H1 (cell line): ENCODE measurements at regions not wholly inside any gene's neighbourhood (a gene's known extent, or its start where the extent isn't known, plus 50 kb on each side); places are given as distances from the start of the nearest gene placed in this dataset.

ENCODE experiments used
- CTCF ChIA-PET: fragments of 300-600 bp; sonication (Branson Sonifier 250); formaldehyde crosslinking; loops from one replicate; lab custom pipeline; 2021; ENCODE audit not compliant: partially characterized antibody; lab: Charles Lee
- POLR2A ChIA-PET: fragments of 300-600 bp; sonication (Branson Sonifier 250); formaldehyde crosslinking; loops from one replicate; lab custom pipeline; 2021; ENCODE audit warnings: inconsistent platforms; ENCODE audit not compliant: partially characterized antibody; lab: Charles Lee
- DNase-seq, 2 experiments: peaks; one replicate each; pipeline versions ENCODE4 v3.0.0 to v3.0.0-alpha.2; 2010 to 2022; ENCODE audit warnings: low spot score in 2 of 2, low read depth in 1 of 2, mixed read lengths in 1 of 2
- FAIRE-seq: peaks from 2 replicates; lab custom pipeline; 2011; peaks lifted over from hg19 to GRCh38; lab: Jason Lieb, UNC
- H2AFZ ChIP-seq: 2 replicates; pipeline ENCODE4 v1.8.1; 2012; ENCODE audit warnings: low read length, inconsistent platforms
- H2AK5ac ChIP-seq: 2 replicates; pipeline ENCODE4 v1.6.1; 2013; ENCODE audit warnings: low read depth, low read length
- H2BK120ac ChIP-seq: replicated peaks from 2 replicates; pipeline ENCODE3; 2013; ENCODE audit warnings: low read depth, low read length, inconsistent platforms
- H2BK12ac ChIP-seq: 2 replicates; pipeline ENCODE4 v1.6.1; 2013; ENCODE audit warnings: low read depth, low read length
- H2BK15ac ChIP-seq: 2 replicates; pipeline ENCODE4 v1.6.1; 2013; ENCODE audit warnings: low read length
- H2BK20ac ChIP-seq: 2 replicates; pipeline ENCODE4 v1.6.1; 2013; ENCODE audit warnings: low read length
- H2BK5ac ChIP-seq: 2 replicates; pipeline ENCODE4 v1.6.1; 2013; ENCODE audit warnings: low read depth, low read length
- H3K14ac ChIP-seq: 2 replicates; pipeline ENCODE4 v1.6.1; 2013; ENCODE audit warnings: inconsistent platforms; ENCODE audit not compliant: insufficient read length
- H3K18ac ChIP-seq: 2 replicates; pipeline ENCODE4 v1.6.1; 2013; ENCODE audit warnings: low read length; ENCODE audit errors: extremely low read depth
- H3K23ac ChIP-seq: 2 replicates; pipeline ENCODE4 v1.6.1; 2013; ENCODE audit warnings: inconsistent platforms; ENCODE audit not compliant: insufficient read length
- H3K23me2 ChIP-seq: 2 replicates; pipeline ENCODE4 v1.6.1; 2013; ENCODE audit warnings: low read depth, low read length
- H3K27ac ChIP-seq: 2 replicates; pipeline ENCODE4 v1.6.1; 2011; ENCODE audit warnings: low read depth, low read length, inconsistent platforms
- H3K27me3 ChIP-seq, 4 experiments: replicated peaks in 1 of 4; 1 replicate in 1 of 4; 2 replicates in 3 of 4; pipeline versions ENCODE4 v1.6.1 to v1.8.1; 2011 to 2013; ENCODE audit warnings: low read length in 3 of 4, mild to moderate bottlenecking in 3 of 4, inconsistent platforms in 2 of 4, mixed read lengths in 2 of 4, moderate library complexity in 1 of 4; ENCODE audit not compliant: control insufficient read depth in 3 of 4, insufficient read depth in 3 of 4; ENCODE audit errors: extremely low read depth in 1 of 4
- H3K36me3 ChIP-seq, 4 experiments: 2 replicates each; pipeline versions ENCODE4 v1.6.1 to v1.8.1; 2011 to 2013; ENCODE audit warnings: mild to moderate bottlenecking in 4 of 4, low read length in 3 of 4, moderate library complexity in 2 of 4, control low read depth in 1 of 4, inconsistent platforms in 1 of 4; ENCODE audit not compliant: insufficient read depth in 4 of 4, control insufficient read depth in 2 of 4
- H3K4ac ChIP-seq: replicated peaks from 2 replicates; pipeline ENCODE3; 2013; ENCODE audit warnings: low read length, low read depth, mixed read lengths, inconsistent platforms; ENCODE audit not compliant: insufficient read length
- H3K4me1 ChIP-seq, 4 experiments: replicated peaks in 1 of 4; 1 replicate in 1 of 4; 2 replicates in 3 of 4; pipeline versions ENCODE4 v1.6.1 to v1.8.1; 2011 to 2013; ENCODE audit warnings: low read length in 3 of 4, inconsistent platforms in 2 of 4, mixed read lengths in 1 of 4; ENCODE audit not compliant: insufficient read depth in 4 of 4, control insufficient read depth in 3 of 4
- H3K4me2 ChIP-seq, 2 experiments: 2 replicates each; pipeline versions ENCODE4 v1.6.1 to v1.8.1; 2011 to 2013; ENCODE audit warnings: low read depth in 2 of 2, low read length in 2 of 2, control low read depth in 1 of 2, inconsistent platforms in 1 of 2, mild to moderate bottlenecking in 1 of 2; ENCODE audit not compliant: insufficient read depth in 1 of 2
- H3K4me3 ChIP-seq, 4 experiments: fragments of 200-600, 300-600 bp in 1 of 4; sonication (generic), shearing (Covaris generic), sonication (Bioruptor Twin) in 1 of 4; 2 replicates each; pipeline versions ENCODE4 v1.5.1 to v1.8.1; 2011 to 2016; ENCODE audit warnings: low read length in 4 of 4, low read depth in 3 of 4, control low read depth in 2 of 4, inconsistent platforms in 2 of 4, mild to moderate bottlenecking in 2 of 4, mixed read lengths in 1 of 4, moderate library complexity in 1 of 4; ENCODE audit not compliant: insufficient read depth in 2 of 4; ENCODE audit errors: extremely low read depth in 1 of 4
- H3K56ac ChIP-seq: replicated peaks from 2 replicates; pipeline ENCODE3; 2013; ENCODE audit warnings: low read depth, mild to moderate bottlenecking, mixed read lengths, low read length, inconsistent platforms; ENCODE audit not compliant: insufficient read length
- H3K79me1 ChIP-seq: 2 replicates; pipeline ENCODE4 v1.6.1; 2013; ENCODE audit warnings: low read depth, low read length, control low read depth
- H3K79me2 ChIP-seq, 2 experiments: 2 replicates each; pipeline versions ENCODE4 v1.6.1 to v1.8.1; 2012 to 2013; ENCODE audit warnings: low read length in 2 of 2, mild to moderate bottlenecking in 2 of 2, inconsistent platforms in 1 of 2; ENCODE audit not compliant: insufficient read depth in 2 of 2, control insufficient read depth in 1 of 2
- H3K9ac ChIP-seq, 4 experiments: replicated peaks in 1 of 4; 1 replicate in 1 of 4; 2 replicates in 3 of 4; pipeline versions ENCODE4 v1.6.1 to v1.8.1; 2011 to 2013; ENCODE audit warnings: low read depth in 3 of 4, low read length in 3 of 4, control low read depth in 2 of 4, mild to moderate bottlenecking in 2 of 4, moderate library complexity in 2 of 4, inconsistent platforms in 1 of 4; ENCODE audit errors: extremely low read depth in 1 of 4
- H3K9me3 ChIP-seq, 2 experiments: 2 replicates each; pipeline versions ENCODE4 v1.6.1 to v1.8.1; 2012 to 2013; ENCODE audit warnings: mild to moderate bottlenecking in 2 of 2, moderate library complexity in 2 of 2, control low read depth in 1 of 2, inconsistent platforms in 1 of 2, low read depth in 1 of 2, low read length in 1 of 2, mixed read lengths in 1 of 2; ENCODE audit not compliant: insufficient read depth in 2 of 2
- H4K20me1 ChIP-seq, 2 experiments: replicated peaks in 1 of 2; 2 replicates each; pipeline versions ENCODE3 to v1.8.1; 2011 to 2013; ENCODE audit warnings: inconsistent platforms in 2 of 2, low read length in 2 of 2, mild to moderate bottlenecking in 1 of 2; ENCODE audit not compliant: insufficient read depth in 2 of 2, control insufficient read depth in 1 of 2
- H4K5ac ChIP-seq: 2 replicates; pipeline ENCODE4 v1.6.1; 2013; ENCODE audit warnings: low read length, low read depth, mixed read lengths, inconsistent platforms; ENCODE audit not compliant: insufficient read length
- H4K8ac ChIP-seq: 2 replicates; pipeline ENCODE4 v1.8.0; 2013; ENCODE audit warnings: mild to moderate bottlenecking, moderate library complexity, low read length, inconsistent platforms; ENCODE audit not compliant: insufficient read depth; ENCODE audit errors: extremely low read depth
- H4K91ac ChIP-seq: replicated peaks from 2 replicates; pipeline ENCODE3; 2013; ENCODE audit warnings: low read length, mixed read lengths, inconsistent platforms; ENCODE audit not compliant: insufficient read length
- BACH1 ChIP-seq: IDR thresholded peaks from 2 replicates; pipeline ENCODE4 v1.6.1; 2012; ENCODE audit warnings: low read length, improper control_type of control experiment
- CREB1 ChIP-seq: IDR thresholded peaks from 2 replicates; pipeline ENCODE4 v1.6.1; 2012; ENCODE audit warnings: inconsistent platforms
- EGR1 ChIP-seq: IDR thresholded peaks from 2 replicates; pipeline ENCODE4 v1.6.1; 2011; ENCODE audit warnings: low read depth, low read length, borderline replicate concordance
- FOSL1 ChIP-seq: IDR thresholded peaks from 2 replicates; pipeline ENCODE4 v1.6.1; 2011; ENCODE audit warnings: mild to moderate bottlenecking, low read depth, low read length, moderate library complexity; ENCODE audit not compliant: insufficient read depth
- JUND ChIP-seq: IDR thresholded peaks from 2 replicates; pipeline ENCODE4 v1.6.1; 2011; ENCODE audit warnings: mild to moderate bottlenecking, improper control_type of control experiment, low read length
- KDM4A ChIP-seq: IDR thresholded peaks from one replicate; pipeline ENCODE4 v1.7.1; 2012; ENCODE audit warnings: low read depth, mild to moderate bottlenecking, moderate library complexity, low read length, inconsistent platforms; ENCODE audit not compliant: severe bottlenecking
- KDM5A ChIP-seq: fragments of 200-600 bp; IDR thresholded peaks from 2 replicates; pipeline ENCODE4 v1.7.1; 2012; ENCODE audit warnings: mild to moderate bottlenecking, low read length, inconsistent platforms, mixed read lengths
- POLR2A ChIP-seq, 2 experiments: IDR thresholded peaks; 1 replicate in 1 of 2; 2 replicates in 1 of 2; pipeline ENCODE4 v1.6.1; 2011; ENCODE audit warnings: low read depth in 2 of 2, low read length in 2 of 2, mild to moderate bottlenecking in 2 of 2; ENCODE audit errors: control extremely low read depth in 1 of 2
- SP1 ChIP-seq: IDR thresholded peaks from 2 replicates; pipeline ENCODE4 v1.6.1; 2011; ENCODE audit warnings: low read depth, low read length
- SP4 ChIP-seq: IDR thresholded peaks from 2 replicates; pipeline ENCODE4 v1.6.1; 2012; ENCODE audit warnings: low read length, inconsistent platforms
- TAF1 ChIP-seq: IDR thresholded peaks from 2 replicates; pipeline ENCODE4 v1.6.1; 2011; ENCODE audit warnings: mild to moderate bottlenecking, low read depth, low read length
- TBP ChIP-seq: IDR thresholded peaks from 2 replicates; pipeline ENCODE4 v1.6.1; 2011; ENCODE audit warnings: low read depth, low read length, improper control_type of control experiment
- WGBS, 2 experiments: shearing (Covaris generic) in 1 of 2; methylation state at CpG; one replicate each; pipeline versions ENCODE4 v1.1.6 to v1.1.7; 2013 to 2015; ENCODE audit warnings: low lambda C conversion rate in 2 of 2, mixed read lengths in 2 of 2, inconsistent platforms in 1 of 2, low coverage in 1 of 2, missing lambda C conversion rate in 1 of 2; ENCODE audit not compliant: insufficient replicate concordance in 2 of 2, insufficient coverage in 1 of 2, insufficient read length in 1 of 2; ENCODE audit errors: extremely low coverage in 1 of 2, missing lambda C conversion rate in 1 of 2; 5-methylcytosine and 5-hydroxymethylcytosine counted together

- Histone ChIP-seq H3K9ac (no peak overlapping the region), H3K27ac (no peak overlapping the region), H3K4me2 (no peak overlapping the region), H3K4ac (no peak overlapping the region), H3K79me2 (no peaks in the 10 kb centered on the region), H3K36me3 (no peaks in the 10 kb centered on the region), H3K23me2 (peaks cover 13% of the 10 kb centered on the region; the same call in 1 of the 2 replicates), H4K5ac (no peak overlapping the region), H4K8ac (no peak overlapping the region), H3K23ac (no peak overlapping the region), H3K56ac (no peak overlapping the region), H2AK5ac (no peak overlapping the region), H3K4me3 (no peak overlapping the region), H3K4me1 (no peaks in the 10 kb centered on the region), H4K91ac (no peak overlapping the region), H3K27me3 (no peaks in the 10 kb centered on the region), H3K9me3 (no peaks in the 10 kb centered on the region; a peak in 1 of 4 replicates), H3K18ac (no peak overlapping the region), H2BK15ac (no peak overlapping the region), H4K20me1 (peaks cover 0 to 8% of the 10 kb centered on the region in 2 experiments), H2AFZ (no peak overlapping the region), H3K79me1 (no peaks in the 10 kb centered on the region), H3K14ac (no peak overlapping the region), H2BK5ac (no peak overlapping the region), H2BK120ac (no peak overlapping the region), H2BK12ac (no peak overlapping the region), H2BK20ac (no peak overlapping the region)
- ChIA-PET CTCF (interaction anchor here (1.2 to 1.5 kb wide), 2 partner anchors 11 to 54 kb away, joined by 3 to 5 read pairs; no protein-coding TSS in a partner anchor), POLR2A (no interaction called here)
- 80% methylated on average over 18 of the region's 18 CpGs; no CpG with 5 or more reads in 1 of the 2 experiments for WGBS, 2 experiments
- TF ChIP-seq KDM4A (no peak), POLR2A (IDR thresholded peaks at IDR 0.05; ENCODE audit: control extremely low read depth in 1 of 2, low read depth in 2 of 2, low read length in 2 of 2) (no peak), EGR1 (no peak), SP4 (no peak), JUND (no peak), CREB1 (no peak), TBP (no peak), FOSL1 (no peak), BACH1 (no peak), KDM5A (no peak), SP1 (no peak), TAF1 (no peak)
- DNase-seq, result no peak
- no peak for FAIRE-seq
Observed at GRCh38 chr6:167588920-167589614, 237.6 kb upstream of the AFDN start.
